HL-60 (cell line): ENCODE measurements at regions not wholly inside any gene's neighbourhood (a gene's known extent, or its start where the extent isn't known, plus 50 kb on each side); places are given as distances from the start of the nearest gene placed in this dataset.

Source experiments
- CTCF ChIP-seq: IDR thresholded peaks from one replicate; pipeline ENCODE4 v1.5.1; 2011; ENCODE audit warnings: low read length, control low read depth, inconsistent platforms; ENCODE audit not compliant: insufficient read depth
- REST ChIP-seq: IDR thresholded peaks from 2 replicates; pipeline ENCODE4 v1.6.1; 2012; ENCODE audit warnings: low read depth; ENCODE audit not compliant: insufficient replicate concordance

DNA sequence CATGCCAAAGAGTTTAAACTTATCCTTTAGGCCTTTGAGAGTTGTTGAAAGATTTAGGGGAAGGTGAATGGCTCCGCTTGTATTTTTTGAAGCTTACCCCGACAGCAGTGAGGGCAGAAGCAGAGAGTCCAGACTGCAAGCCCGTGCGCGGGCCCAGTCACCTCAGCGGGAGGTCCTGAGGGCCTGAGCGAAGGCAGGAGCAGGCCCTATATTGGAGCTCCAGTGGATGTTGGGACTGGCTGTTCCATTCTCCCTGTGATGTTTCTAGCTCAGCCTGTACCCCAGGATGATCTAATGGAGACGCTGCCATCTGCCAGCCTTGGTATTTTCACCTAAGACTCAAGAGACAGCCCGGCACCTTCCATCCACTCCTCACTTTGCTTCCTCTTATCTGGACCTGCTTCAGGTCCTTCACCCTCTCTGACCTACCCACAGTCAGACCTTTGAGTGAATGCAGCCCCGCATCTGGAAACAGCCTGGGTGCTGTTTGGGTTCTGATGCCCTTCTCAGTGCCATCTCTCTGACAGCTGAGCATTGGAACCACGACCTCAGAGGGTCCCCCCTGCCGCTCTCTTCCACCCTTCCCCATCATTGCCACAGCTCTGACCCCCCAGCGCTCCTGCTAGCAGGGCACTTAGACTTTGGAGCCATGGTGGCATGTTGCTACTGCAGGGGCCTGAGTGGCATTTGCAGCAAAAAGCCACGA, 628.2 kb upstream of the CADM1 start:
- TF ChIP-seq CTCF = no peak
- TF ChIP-seq REST = no peak
